Testis (tissue), 2 donors: ENCODE measurements at regions not wholly inside any gene's neighbourhood (a gene's known extent, or its start where the extent isn't known, plus 50 kb on each side); places are given as distances from the start of the nearest gene placed in this dataset.

Experiments
- CTCF ChIP-seq, 3 experiments: fragments of 450-650 bp in 2 of 3; fragments of 200-600 bp in 1 of 3; sonication (generic) in 1 of 3; IDR thresholded peaks; one replicate each; pipeline ENCODE4 v1.5.1; 2016 to 2019; ENCODE audit warnings: antibody characterized with exemption in 3 of 3, mild to moderate bottlenecking in 2 of 3, moderate library complexity in 1 of 3
- POLR2A ChIP-seq: fragments of 450-650 bp; IDR thresholded peaks from one replicate; pipeline ENCODE4 v1.6.1; 2017; ENCODE audit warnings: antibody characterized with exemption, mild to moderate bottlenecking, moderate library complexity

GRCh38 chr2:160901613-160902012 lies 258.6 kb upstream of the TANK start:
- TF ChIP-seq POLR2A = no peak
- no peak for TF ChIP-seq CTCF (IDR thresholded peaks at IDR 0.05)
